Activated CD8-positive, alpha-beta memory T cell treated with anti-CD3 and anti-CD28 coated beads for 36 hours (primary cell): ENCODE measurements at regions not wholly inside any gene's neighbourhood (a gene's known extent, or its start where the extent isn't known, plus 50 kb on each side); places are given as distances from the start of the nearest gene placed in this dataset.

ENCODE experiments used
- CTCF ChIA-PET: fragments of 350-600 bp; sonication (Branson Sonifier 250); formaldehyde crosslinking; loops from one replicate; lab custom pipeline; 2021; ENCODE audit warnings: antibody characterized with exemption; lab: Charles Lee
- POLR2A ChIA-PET: fragments of 350-600 bp; sonication (Branson Sonifier 250); formaldehyde crosslinking; loops from one replicate; lab custom pipeline; 2021; ENCODE audit warnings: antibody characterized with exemption; lab: Charles Lee

DNA sequence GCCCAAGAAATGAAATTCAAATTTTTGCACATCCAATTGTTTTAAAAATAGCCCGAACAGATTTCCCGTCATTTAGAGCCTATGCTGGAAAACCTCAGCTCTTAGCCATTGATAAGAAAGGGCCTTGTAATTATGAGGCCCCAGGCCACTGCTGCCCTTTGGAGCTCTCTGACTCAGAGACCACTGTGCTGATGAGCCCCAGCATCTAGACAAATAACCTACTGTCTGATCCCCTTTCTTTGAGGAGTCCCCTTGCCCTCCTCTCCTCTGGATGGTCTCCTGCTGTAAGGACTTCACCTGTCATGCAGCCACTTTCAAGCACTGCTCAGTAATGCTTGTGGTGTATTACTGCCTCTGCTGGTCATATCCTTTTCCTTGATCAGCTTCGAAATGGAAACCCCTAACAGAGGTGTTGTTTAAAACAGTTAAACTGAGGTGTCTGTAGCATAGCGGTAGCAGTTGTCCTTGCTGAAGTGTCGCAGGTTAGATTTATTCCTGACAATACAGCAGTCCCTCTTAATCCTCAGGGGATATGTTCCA is 159.9 kb upstream of the SRRM4 start:
- POLR2A ChIA-PET: no interaction called here
- CTCF ChIA-PET: no interaction called here

GRCh38 chr12:118822512-118822911 is 158.8 kb upstream of the SRRM4 start:
- ChIA-PET POLR2A (no interaction called here), CTCF (no interaction called here)

DNA sequence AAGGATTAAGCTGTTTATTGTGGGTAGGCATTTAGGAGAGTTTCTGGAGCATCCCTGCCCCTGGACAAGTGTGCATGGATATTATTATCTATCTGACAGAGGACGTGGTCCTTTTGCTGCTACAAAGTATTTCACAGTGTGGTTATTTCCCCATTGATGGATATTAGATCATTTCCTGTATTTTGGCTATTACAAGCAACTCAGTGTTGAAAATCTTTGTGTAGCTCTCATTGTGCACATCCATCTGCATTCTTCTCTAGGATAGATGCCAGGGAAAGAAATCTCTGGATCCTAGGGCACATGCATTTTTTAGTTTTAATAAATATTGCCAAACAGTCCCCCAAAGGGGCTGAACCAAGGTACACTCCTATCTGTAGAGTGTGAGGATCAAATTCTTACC is 154.3 kb upstream of the SRRM4 start:
- POLR2A ChIA-PET: no interaction called here

DNA sequence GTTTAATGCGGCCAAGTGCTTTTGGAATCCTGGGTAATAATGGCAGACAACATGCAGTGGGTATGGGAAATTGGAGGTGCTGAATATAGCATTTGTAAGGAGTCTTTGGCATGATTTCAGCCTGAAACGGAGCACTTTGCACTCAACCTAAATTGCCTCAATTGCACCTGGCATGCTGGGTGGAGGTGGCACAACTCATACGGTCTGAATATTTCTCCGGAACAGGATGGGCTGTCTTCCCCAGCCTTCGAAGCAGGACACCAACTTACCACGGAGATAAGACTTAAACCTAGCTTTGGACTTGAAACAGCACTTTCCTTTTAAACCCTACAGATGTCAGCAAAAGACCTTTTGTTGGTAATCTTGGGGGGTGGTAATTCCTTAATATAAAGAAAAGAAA is 153.7 kb upstream of the SRRM4 start:
- ChIA-PET CTCF (no interaction called here), POLR2A (no interaction called here)

More for the DNA sequence above, 154.3 kb upstream of the SRRM4 start:
- CTCF ChIA-PET: no interaction called here

- CTCF ChIA-PET: no interaction called here
- POLR2A ChIA-PET: no interaction called here
Observed at GRCh38 chr12:118830296-118830695, 151.0 kb upstream of the SRRM4 start.

DNA sequence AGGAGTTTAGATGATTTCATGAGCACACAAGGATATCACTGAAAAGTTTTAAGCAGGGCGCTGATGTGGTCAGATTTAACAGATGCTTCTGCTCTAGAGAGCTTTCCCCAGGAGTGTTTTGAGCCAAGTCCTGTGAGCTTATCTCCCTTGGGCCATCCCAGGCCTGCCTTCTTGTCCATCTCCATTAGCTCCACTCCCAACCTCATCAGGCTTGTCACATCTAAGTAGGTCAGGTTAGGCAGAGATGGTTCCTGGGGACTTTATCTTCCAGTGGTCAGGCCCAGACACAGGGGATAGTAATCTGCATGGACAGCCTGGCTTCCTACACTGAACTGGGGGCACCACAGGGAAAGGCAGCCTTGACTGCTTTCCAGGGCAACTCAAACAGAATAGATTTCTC is 145.4 kb upstream of the SRRM4 start:
- ChIA-PET POLR2A (no interaction called here), CTCF (no interaction called here)

GRCh38 chr12:118840399-118840798 is 140.9 kb upstream of the SRRM4 start:
- POLR2A ChIA-PET: no interaction called here
- CTCF ChIA-PET: no interaction called here

DNA sequence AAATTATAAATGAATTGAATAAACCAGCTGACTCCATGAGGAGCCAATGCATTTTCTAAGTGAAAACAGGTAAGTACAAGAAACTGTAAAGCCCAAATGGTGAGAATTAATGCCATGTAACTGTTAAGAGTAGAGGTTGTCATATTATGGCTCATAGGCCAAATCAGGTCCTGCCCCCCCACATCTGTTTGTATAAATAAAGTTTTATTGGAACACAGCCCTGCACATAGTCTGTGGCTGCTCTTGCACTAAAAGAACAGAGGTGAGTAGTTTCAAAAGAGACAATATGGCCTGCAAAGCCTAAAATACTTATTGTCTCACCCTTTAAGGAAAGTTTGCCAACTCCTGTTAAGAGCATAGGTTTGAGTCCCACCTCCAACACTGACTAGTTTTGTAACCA is 140.5 kb upstream of the SRRM4 start:
- CTCF ChIA-PET: no interaction called here
- POLR2A ChIA-PET: no interaction called here

GRCh38 chr12:118841588-118841987 is 139.8 kb upstream of the SRRM4 start:
- ChIA-PET CTCF (interaction anchor here (1.2 kb wide), 1 partner anchor 9 kb away, joined by 3 read pairs; no protein-coding TSS in a partner anchor), POLR2A (no interaction called here)

DNA sequence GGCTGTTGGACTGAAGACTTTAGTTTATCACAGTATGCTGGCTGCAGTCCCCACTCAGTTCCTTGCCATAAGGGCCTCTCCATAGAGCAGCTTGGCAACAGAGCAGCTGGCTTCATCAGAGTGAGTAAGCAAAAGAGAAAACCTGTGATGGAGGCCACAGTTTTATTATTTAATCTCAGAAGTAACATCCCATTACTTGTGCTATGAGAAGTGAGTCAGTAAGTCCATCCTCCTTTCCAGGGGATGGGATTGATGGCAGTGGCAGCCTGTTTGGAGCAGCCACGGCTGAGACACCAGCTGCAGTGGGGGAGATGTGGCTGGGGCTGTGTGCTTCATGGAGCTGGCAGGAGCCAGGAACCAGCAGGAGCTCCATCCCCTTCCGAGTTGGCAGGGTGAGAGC is 138.5 kb upstream of the SRRM4 start:
- ChIA-PET POLR2A (no interaction called here), CTCF (no interaction called here)

DNA sequence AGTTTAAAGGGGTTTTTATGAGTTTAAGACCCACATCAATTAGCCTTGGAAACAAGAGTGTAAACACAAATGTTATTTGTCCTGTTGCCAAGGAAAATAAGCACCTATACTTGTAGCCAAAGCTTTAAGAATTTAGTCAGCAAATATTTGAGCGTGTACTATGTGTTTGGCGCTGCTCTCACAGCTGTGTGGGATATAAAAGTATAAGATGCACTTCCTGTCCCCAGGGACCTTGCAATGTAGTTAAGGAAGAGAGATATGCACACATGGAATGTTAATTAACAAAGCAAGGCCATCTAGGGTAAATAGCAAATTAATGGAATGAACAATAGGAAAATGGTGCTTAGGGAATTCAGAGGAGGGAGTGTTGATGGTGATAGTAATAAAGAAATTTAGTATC is 134.9 kb upstream of the SRRM4 start:
- CTCF ChIA-PET: no interaction called here
- POLR2A ChIA-PET: no interaction called here

GRCh38 chr12:118850244-118850825 is 131.0 kb upstream of the SRRM4 start:
- CTCF ChIA-PET: interaction anchor here (0.9 kb wide), 1 partner anchor 8 kb away, joined by 3 read pairs; no protein-coding TSS in a partner anchor

GRCh38 chr12:118851891-118852290 is 129.4 kb upstream of the SRRM4 start:
- CTCF ChIA-PET: no interaction called here
- POLR2A ChIA-PET: no interaction called here

More at GRCh38 chr12:118850244-118850825, 131.0 kb upstream of the SRRM4 start:
- POLR2A ChIA-PET: no interaction called here

- POLR2A ChIA-PET: no interaction called here
- CTCF ChIA-PET: no interaction called here
Observed at GRCh38 chr12:118853634-118854033, 127.7 kb upstream of the SRRM4 start.

- ChIA-PET POLR2A (no interaction called here), CTCF (no interaction called here)
Observed at GRCh38 chr12:118855858-118856257, 125.5 kb upstream of the SRRM4 start.

DNA sequence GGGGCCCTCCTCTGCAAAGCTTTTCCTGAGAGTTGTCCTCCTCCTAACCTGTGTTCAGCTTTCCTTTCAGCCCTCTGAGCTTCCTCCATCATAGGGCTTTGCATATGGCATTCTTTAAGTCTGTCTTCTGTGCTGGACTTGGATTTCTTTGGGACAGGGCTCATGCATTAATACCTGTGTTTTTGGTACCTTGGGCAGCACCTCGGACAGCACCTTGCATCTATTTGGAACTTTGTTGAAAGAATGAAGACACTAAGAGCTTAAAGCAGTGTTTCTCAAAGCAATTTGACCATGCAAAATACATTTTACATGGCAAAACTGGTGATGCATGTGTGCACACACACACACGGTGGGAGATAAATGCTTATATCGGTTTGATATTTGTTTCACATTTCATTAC is 115.0 kb upstream of the SRRM4 start:
- ChIA-PET CTCF (no interaction called here), POLR2A (no interaction called here)

- CTCF ChIA-PET: no interaction called here
- POLR2A ChIA-PET: no interaction called here
Observed at GRCh38 chr12:118870551-118870950, 110.8 kb upstream of the SRRM4 start.

DNA sequence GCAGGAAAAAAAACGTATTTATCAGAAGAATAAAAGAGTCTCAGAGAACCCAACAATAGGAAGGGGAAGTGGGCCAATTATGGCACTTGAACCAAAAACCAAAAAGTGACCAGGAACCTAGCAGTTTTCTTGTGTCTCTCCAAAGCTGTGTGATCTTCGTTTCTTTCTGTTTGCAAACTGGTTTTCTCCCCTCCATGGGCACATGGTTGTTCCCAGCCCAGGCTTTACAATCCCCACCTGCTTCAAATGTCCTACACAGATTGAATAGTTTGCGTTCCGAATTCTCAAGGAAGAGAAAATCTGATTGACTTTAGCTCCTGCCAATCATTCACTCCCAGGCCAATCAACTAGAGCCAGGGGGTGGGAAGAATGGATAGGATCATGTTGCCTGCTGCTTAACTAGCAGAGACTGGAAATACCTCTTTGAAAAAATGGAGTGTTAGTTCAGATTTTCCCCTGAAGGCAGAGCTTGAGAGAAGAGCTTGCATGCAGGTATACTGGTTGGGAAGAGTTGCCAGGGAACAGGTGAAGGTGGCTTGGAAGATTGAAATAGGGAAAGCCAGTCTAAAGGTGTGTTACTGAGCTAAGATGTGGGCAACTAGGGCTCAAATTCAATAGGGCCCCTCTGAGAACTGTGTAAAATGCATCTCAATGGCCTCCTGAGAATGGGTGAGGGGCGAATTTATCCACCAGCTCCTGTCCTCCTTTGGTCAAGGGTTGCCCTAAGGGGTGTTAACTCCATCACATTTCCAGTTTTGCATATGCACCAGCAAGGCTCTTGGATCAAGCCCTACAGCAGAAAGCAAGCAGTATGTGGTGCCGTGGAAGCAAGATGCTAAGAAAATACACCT is 106.4 kb upstream of the SRRM4 start:
- POLR2A ChIA-PET: no interaction called here
- CTCF ChIA-PET: no interaction called here

DNA sequence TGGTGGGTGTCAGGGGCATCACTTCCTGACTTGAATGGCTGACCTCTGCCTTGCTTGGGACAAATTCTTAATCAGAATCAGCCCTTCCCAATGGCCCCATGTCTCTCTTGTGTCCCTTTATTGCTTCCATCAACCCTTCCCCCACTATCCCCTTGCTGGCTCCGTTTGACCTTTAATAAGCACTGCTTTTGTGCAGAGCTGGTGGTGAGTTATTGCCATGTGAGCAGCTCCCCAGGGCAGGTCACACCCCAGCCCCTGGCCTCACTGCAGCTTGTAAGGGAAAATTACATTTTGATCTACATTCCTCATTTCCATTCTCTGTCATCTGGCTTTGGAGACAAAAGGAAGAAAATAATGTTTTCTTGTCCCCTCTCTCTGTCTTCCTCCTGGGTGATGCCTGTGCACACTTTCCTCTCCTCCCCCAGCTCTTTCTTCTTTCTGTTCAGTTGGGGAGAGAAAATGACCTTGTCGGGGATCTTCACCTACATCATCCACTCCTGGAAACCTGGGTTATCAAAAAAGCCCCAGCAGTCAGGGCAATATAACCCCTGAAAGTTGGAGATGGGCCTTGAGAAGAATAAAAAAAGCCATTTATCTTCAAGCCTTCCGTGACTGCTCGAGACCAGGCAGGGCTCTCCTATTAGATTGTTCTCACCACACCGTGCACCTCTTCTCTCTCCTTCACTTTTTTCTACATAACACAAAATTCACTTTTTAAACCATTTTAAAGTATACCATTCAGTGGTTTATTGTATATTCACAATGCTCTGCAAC is 100.4 kb upstream of the SRRM4 start:
- ChIA-PET CTCF (no interaction called here), POLR2A (no interaction called here)

DNA sequence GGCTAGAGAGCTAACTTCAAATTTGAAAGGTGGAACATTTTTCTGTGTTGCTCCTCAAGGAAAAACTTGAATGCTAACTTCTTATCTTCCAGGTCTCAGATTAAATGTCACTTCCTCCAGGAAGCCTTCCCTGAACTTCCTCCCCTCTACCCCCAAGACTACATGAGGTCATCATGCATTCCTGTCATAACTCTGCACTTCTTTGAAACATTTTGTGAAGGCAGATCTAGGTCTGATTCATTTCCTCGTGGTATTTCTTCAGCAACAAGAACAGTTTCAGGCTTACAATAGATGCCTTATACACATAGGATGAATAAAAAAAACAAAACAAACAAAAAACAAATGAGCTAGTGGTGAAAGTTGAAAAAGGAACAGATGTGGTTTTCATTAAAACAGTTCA is 97.1 kb upstream of the SRRM4 start:
- POLR2A ChIA-PET: no interaction called here
- CTCF ChIA-PET: no interaction called here
